K562 (cell line): ENCODE measurements at regions not wholly inside any gene's neighbourhood (a gene's known extent, or its start where the extent isn't known, plus 50 kb on each side); places are given as distances from the start of the nearest gene placed in this dataset.

Source experiments
- DACH1 ChIP-seq: fragments of 450-650 bp; IDR thresholded peaks from 2 replicates; pipeline ENCODE4 v1.6.1; 2018; ENCODE audit not compliant: partially characterized antibody
- DDX20 ChIP-seq: fragments of 450-650 bp; IDR thresholded peaks from 2 replicates; pipeline ENCODE4 v1.6.1; 2016; ENCODE audit warnings: missing genetic modification characterization, low read depth, mild to moderate bottlenecking, missing compliant biosample characterization, moderate library complexity
- DNMT1 ChIP-seq: fragments of 450-650 bp; IDR thresholded peaks from 2 replicates; pipeline ENCODE4 v1.6.1; 2016; ENCODE audit warnings: antibody characterized with exemption, mild to moderate bottlenecking
- ESRRB ChIP-seq: fragments of 250-450 bp; sonication (Bioruptor Pico); IDR thresholded peaks from 2 replicates; pipeline ENCODE4 v1.5.0; 2020; ENCODE audit warnings: mild to moderate bottlenecking, moderate library complexity, borderline replicate concordance
- GABPB1 ChIP-seq: sonication (generic); formaldehyde crosslinking; IDR thresholded peaks from 2 replicates; pipeline ENCODE4 v1.8.0; 2022; ENCODE audit warnings: mild to moderate bottlenecking, missing genetic modification reagents
- SAFB ChIP-seq: fragments of 200-400 bp; formaldehyde crosslinking; IDR thresholded peaks from 2 replicates; pipeline ENCODE4 v1.6.1; 2017; ENCODE audit warnings: low read depth, low read length, borderline replicate concordance
- SREBF2 ChIP-seq: sonication (generic); formaldehyde crosslinking; IDR thresholded peaks from 2 replicates; pipeline ENCODE4 v1.4.0; 2020; ENCODE audit warnings: mild to moderate bottlenecking, missing genetic modification reagents
- SUPT5H ChIP-seq: fragments of 450-650 bp; IDR thresholded peaks from 2 replicates; pipeline ENCODE4 v1.6.1; 2016
- ZNF143 ChIP-seq: sonication (generic); formaldehyde crosslinking; IDR thresholded peaks from 2 replicates; pipeline ENCODE4 v1.9.0; 2022; ENCODE audit warnings: mild to moderate bottlenecking, missing genetic modification reagents
- ZNF41 ChIP-seq: fragments of 250-450 bp; sonication (Bioruptor Pico); conservative IDR thresholded peaks from 2 replicates; pipeline ENCODE4 v1.4.0; 2020; ENCODE audit warnings: mild to moderate bottlenecking
- TF ChIP-seq, protein P1 (sequence below), 2 experiments: fragments of 450-650 bp; IDR thresholded peaks; 2 replicates each; pipeline ENCODE4 v1.6.1; 2016; ENCODE audit warnings: mild to moderate bottlenecking in 2 of 2, borderline replicate concordance in 1 of 2, low read depth in 1 of 2, moderate library complexity in 1 of 2

DNA sequence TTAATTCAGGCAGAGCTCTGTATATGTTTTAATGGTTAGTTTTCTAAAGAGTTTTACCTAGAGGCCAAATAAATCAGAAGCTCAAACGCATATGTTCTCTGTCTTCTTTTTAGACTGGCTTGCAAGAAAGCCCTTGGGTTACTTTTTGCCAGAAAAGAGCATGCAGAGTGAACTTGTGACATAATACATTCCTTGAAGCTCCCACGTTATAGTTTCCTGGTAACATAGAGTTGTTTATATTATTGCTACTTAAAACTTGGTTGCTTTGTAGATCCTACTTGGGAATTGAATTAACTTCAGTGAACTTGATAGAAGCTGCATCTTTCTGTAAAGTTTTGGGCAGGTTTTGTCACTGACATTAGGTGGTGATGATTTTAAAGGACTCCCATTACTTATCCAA is 102.9 kb downstream of the C9orf152 start (continued):
- TF ChIP-seq, protein P1, sequence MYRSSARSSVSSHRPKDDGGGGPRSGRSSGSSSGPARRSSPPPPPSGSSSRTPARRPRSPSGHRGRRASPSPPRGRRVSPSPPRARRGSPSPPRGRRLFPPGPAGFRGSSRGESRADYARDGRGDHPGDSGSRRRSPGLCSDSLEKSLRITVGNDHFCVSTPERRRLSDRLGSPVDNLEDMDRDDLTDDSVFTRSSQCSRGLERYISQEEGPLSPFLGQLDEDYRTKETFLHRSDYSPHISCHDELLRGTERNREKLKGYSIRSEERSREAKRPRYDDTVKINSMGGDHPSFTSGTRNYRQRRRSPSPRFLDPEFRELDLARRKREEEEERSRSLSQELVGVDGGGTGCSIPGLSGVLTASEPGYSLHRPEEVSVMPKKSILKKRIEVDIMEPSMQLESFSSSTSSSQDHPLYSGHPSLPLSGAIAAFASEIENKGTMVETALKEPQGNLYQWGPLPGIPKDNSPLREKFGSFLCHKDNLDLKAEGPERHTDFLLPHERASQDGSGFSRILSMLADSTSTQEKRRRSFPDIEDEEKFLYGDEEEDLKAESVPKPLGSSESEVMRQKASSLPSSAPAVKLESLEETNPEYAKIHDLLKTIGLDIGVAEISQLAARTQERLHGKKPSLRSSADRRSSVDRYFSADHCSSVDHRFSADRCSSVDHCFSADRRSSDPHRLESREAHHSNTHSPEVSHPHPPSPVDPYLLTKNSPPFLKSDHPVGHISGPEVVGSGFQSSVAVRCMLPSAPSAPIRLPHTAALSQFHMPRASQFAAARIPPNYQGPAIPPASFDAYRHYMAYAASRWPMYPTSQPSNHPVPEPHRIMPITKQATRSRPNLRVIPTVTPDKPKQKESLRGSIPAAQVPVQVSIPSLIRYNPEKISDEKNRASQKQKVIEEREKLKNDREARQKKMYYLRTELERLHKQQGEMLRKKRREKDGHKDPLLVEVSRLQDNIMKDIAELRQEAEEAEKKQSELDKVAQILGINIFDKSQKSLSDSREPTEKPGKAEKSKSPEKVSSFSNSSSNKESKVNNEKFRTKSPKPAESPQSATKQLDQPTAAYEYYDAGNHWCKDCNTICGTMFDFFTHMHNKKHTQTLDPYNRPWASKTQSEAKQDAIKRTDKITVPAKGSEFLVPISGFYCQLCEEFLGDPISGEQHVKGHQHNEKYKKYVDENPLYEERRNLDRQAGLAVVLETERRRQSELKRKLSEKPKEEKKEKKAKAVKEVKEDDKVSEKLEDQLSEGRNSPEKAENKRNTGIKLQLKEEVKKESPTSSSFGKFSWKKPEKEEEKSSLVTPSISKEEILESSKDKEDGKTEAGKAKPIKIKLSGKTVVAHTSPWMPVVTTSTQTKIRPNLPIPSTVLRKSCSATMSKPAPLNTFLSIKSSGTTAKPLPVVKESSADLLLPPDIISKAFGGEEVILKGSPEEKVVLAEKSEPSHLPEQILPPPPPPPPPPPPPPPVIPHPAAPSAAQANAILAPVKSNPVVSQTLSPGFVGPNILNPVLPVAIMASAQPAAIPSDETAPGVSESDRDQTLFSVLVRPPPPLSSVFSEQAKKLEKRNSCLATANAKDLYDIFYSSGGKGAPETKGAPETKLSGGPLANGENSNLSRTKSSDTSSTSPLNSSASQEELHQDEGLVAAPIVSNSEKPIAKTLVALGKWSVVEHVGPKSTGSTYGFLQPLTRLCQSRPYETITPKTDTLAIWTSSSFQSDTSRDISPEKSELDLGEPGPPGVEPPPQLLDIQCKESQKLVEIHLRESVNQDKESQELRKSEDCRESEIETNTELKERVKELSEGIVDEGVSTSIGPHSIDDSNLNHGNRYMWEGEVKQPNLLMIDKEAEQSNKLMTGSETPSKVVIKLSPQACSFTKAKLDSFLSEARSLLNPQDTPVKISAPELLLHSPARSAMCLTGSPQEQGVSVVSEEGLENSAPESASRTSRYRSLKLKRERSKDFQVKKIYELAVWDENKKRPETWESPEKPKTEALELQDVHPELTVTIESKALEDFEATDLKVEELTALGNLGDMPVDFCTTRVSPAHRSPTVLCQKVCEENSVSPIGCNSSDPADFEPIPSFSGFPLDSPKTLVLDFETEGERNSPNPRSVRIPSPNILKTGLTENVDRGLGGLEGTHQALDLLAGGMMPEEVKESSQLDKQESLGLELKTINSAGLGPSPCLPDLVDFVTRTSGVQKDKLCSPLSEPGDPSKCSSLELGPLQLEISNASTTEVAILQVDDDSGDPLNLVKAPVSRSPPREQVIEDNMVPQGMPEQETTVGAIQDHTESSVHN (IDR thresholded peaks at IDR 0.05; ENCODE audit: borderline replicate concordance in 1 of 2, low read depth in 1 of 2), result no peak
- TF ChIP-seq DDX20 (tag), result no peak
- TF ChIP-seq ZNF143 (CRISPR knock-in tag), result no peak
- TF ChIP-seq GABPB1 (CRISPR knock-in tag), result no peak
- TF ChIP-seq DACH1, result no peak
- TF ChIP-seq ESRRB, result no peak
- no peak for TF ChIP-seq ZNF41 (CRISPR knock-in tag)
- TF ChIP-seq DNMT1, result no peak
- no peak for TF ChIP-seq SUPT5H
- no peak for TF ChIP-seq SREBF2 (CRISPR knock-in tag)
- no peak for TF ChIP-seq SAFB
